HepG2 (cell line): ENCODE measurements at regions not wholly inside any gene's neighbourhood (a gene's known extent, or its start where the extent isn't known, plus 50 kb on each side); places are given as distances from the start of the nearest gene placed in this dataset.

Experiments
- ATAC-seq: fragments of 200-7000 bp; cut with Tn5 transposase; 3 replicates; pipeline ENCODE4 v1.9.1; 2020; ENCODE audit warnings: mild to moderate bottlenecking, moderate library complexity
- BruUV-seq: library from RNA; stranded (reverse); fragments of 400-500 nt; replicated peaks from 2 replicates; lab custom pipeline; 2021; lab: Mats Ljungman, UMichigan
- CTCF ChIA-PET: fragments of 300-600 bp; formaldehyde crosslinking; extraction: SDS; loops from one replicate; lab custom pipeline; 2021; ENCODE audit warnings: low total read pairs, inconsistent platforms, low intra/inter-chr PET ratio; lab: Yijun Ruan, JAX
- POLR2A ChIA-PET: fragments of 350-600 bp; sonication (Branson Sonifier 250); formaldehyde crosslinking; loops from one replicate; lab custom pipeline; 2020; ENCODE audit warnings: antibody characterized with exemption, inconsistent platforms; lab: Yijun Ruan, JAX
- DNase-seq: peaks from one replicate; pipeline ENCODE4 v3.0.0-alpha.2; 2015; ENCODE audit warnings: low spot score
- FAIRE-seq: peaks from 3 replicates; lab custom pipeline; 2011; peaks lifted over from hg19 to GRCh38; lab: Jason Lieb, UNC
- H2AFZ ChIP-seq: one replicate; pipeline ENCODE4 v1.6.1; 2011; ENCODE audit warnings: low read length, inconsistent platforms
- H3K27ac ChIP-seq: fragments of 300-600 bp; 3 replicates; pipeline ENCODE4 v1.8.0; 2011; ENCODE audit warnings: mixed run types, mild to moderate bottlenecking, mixed read lengths, low read length, inconsistent platforms; ENCODE audit not compliant: insufficient read depth; ENCODE audit errors: extremely low read length
- H3K27me3 ChIP-seq, 2 experiments: fragments of 200-600 bp in 1 of 2; 2 replicates in 1 of 2; 3 replicates in 1 of 2; pipeline versions ENCODE4 v1.6.0 to v1.8.0; 2011; ENCODE audit warnings: low read length in 2 of 2, mild to moderate bottlenecking in 2 of 2, moderate library complexity in 2 of 2, inconsistent platforms in 1 of 2; ENCODE audit not compliant: insufficient read depth in 2 of 2, control insufficient read depth in 1 of 2
- H3K36me3 ChIP-seq, 2 experiments: fragments of 200-600 bp in 1 of 2; replicated peaks in 1 of 2; 2 replicates in 1 of 2; 3 replicates in 1 of 2; pipeline versions ENCODE4 v1.5.1 to v1.8.0; 2011; ENCODE audit warnings: low read length in 2 of 2, inconsistent platforms in 1 of 2; ENCODE audit not compliant: insufficient read depth in 2 of 2, control insufficient read depth in 1 of 2
- H3K4me1 ChIP-seq: 2 replicates; pipeline ENCODE4 v1.5.1; 2012; ENCODE audit warnings: low read length, inconsistent platforms; ENCODE audit not compliant: insufficient read depth
- H3K4me2 ChIP-seq: 2 replicates; pipeline ENCODE4 v1.6.0; 2011; ENCODE audit warnings: low read depth, low read length, inconsistent platforms
- H3K4me3 ChIP-seq, 3 experiments: fragments of 200-600 bp in 1 of 3; sonication (generic), shearing (Covaris generic) in 1 of 3; replicated peaks in 1 of 3; 2 replicates each; pipeline ENCODE4 v1.5.1; 2011 to 2016; ENCODE audit warnings: low read length in 3 of 3, inconsistent platforms in 2 of 3, low read depth in 2 of 3, mild to moderate bottlenecking in 2 of 3, control low read depth in 1 of 3, mixed read lengths in 1 of 3; ENCODE audit not compliant: insufficient read depth in 1 of 3
- H3K79me2 ChIP-seq: one replicate; pipeline ENCODE4 v1.6.1; 2011; ENCODE audit warnings: low read length, inconsistent platforms; ENCODE audit not compliant: insufficient read depth
- H3K9ac ChIP-seq: 2 replicates; pipeline ENCODE4 v1.6.0; 2011; ENCODE audit warnings: mild to moderate bottlenecking, low read depth, low read length, inconsistent platforms; ENCODE audit not compliant: insufficient read depth
- H3K9me3 ChIP-seq: 2 replicates; pipeline ENCODE4 v1.5.1; 2012; ENCODE audit warnings: mild to moderate bottlenecking, low read length
- H4K20me1 ChIP-seq: 2 replicates; pipeline ENCODE4 v1.6.0; 2011; ENCODE audit warnings: inconsistent platforms, mild to moderate bottlenecking, low read length, moderate library complexity; ENCODE audit not compliant: insufficient read depth
- ATF7 ChIP-seq, 2 experiments: fragments of 450-650 bp in 1 of 2; sonication (generic) in 1 of 2; formaldehyde crosslinking in 1 of 2; IDR thresholded peaks; 2 replicates each; pipeline versions ENCODE4 v1.4.0 to v1.6.1; 2016 to 2020; ENCODE audit warnings: antibody characterized with exemption in 1 of 2, mild to moderate bottlenecking in 1 of 2, missing genetic modification reagents in 1 of 2
- FLYWCH1 ChIP-seq: sonication (generic); formaldehyde crosslinking; IDR thresholded peaks from 2 replicates; pipeline ENCODE4 v1.8.1; 2023; ENCODE audit warnings: mild to moderate bottlenecking, missing genetic modification reagents
- KDM4B ChIP-seq: sonication (generic); formaldehyde crosslinking; IDR thresholded peaks from 2 replicates; pipeline ENCODE4 v1.4.0; 2020; ENCODE audit warnings: missing genetic modification reagents
- RARA ChIP-seq: IDR thresholded peaks from 2 replicates; pipeline ENCODE4 v1.6.1; 2016; ENCODE audit warnings: missing genetic modification reagents, missing compliant biosample characterization
- TEAD3 ChIP-seq: optimal IDR thresholded peaks from 2 replicates; pipeline ENCODE3; 2016; ENCODE audit warnings: borderline replicate concordance
- ZBTB20 ChIP-seq: sonication (generic); formaldehyde crosslinking; IDR thresholded peaks from 2 replicates; pipeline ENCODE4 v1.8.1; 2023; ENCODE audit warnings: missing genetic modification reagents, low read depth, mild to moderate bottlenecking, borderline replicate concordance
- ZNF121 ChIP-seq: sonication (generic); formaldehyde crosslinking; IDR thresholded peaks from 2 replicates; pipeline ENCODE4 v1.5.0; 2020; ENCODE audit warnings: mild to moderate bottlenecking, missing genetic modification reagents
- ZNF143 ChIP-seq: sonication (generic); formaldehyde crosslinking; IDR thresholded peaks from 2 replicates; pipeline ENCODE4 v1.4.0; 2020; ENCODE audit warnings: missing genetic modification reagents
- WGBS: methylation state at CpG from one replicate; pipeline ENCODE4 v1.1.6; 2017; ENCODE audit warnings: low lambda C conversion rate; 5-methylcytosine and 5-hydroxymethylcytosine counted together
- in situ Hi-C: cut with HindIII; loops from 2 replicates; pipeline ENCODE4 v1.10.0; 2017; ENCODE audit warnings: low pct_unique_long_range_greater_than_20kb; ENCODE audit not compliant: extremely low pct_ligation_motif_present
- intact Hi-C: fragments of 100-400 bp; cut with micrococcal nuclease; formaldehyde crosslinking; loops from one replicate; pipeline ENCODE4 v1.10.0; 2022; ENCODE audit not compliant: unreplicated experiment

DNA sequence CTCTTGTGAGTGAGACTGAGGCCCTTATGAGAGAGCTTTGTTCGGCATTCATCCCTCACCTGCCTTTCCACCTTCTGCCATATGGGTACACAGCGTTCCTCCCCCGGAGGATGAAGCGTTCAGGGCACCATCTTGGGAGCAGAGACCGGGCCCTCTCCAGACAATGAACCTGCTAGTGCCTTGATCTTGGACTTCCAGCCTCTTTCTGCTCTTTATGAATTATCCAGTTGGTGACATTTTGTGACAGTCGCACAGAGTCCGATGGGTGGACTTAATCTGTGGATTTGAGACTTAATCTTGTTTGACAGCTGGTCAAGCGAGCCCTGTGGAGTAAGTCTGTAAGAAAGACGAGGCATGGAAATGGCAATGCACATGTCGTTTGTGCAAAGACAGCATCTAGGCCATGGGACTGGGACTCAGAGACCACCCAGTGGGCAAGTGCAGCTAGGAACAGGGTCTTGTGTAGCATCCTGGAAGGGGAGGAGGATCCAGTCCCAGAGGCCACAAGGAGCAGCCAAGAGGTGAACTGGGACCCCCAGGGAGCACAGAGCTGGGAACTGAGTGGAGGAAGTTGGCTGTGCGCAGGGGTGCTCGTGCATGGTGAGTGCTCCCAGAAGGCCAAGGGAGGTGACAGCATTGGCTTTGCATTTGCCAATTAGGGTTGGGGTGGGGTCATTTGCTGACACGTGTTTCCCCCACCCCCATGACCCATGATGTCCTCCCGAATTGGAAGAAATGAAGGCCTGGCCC lies 69.5 kb upstream of the HDAC4 start:
- Histone ChIP-seq H3K79me2 (no peaks in the 10 kb centered on the region), H3K36me3 (no peaks in the 10 kb centered on the region), H3K27ac (no peak overlapping the region), H3K9me3 (no peaks in the 10 kb centered on the region), H3K4me2 (no peak overlapping the region), H3K4me3 (no peak overlapping the region), H2AFZ (no peak overlapping the region), H3K9ac (no peak overlapping the region), H4K20me1 (no peaks in the 10 kb centered on the region), H3K27me3 (peaks cover 2 to 44% of the 10 kb centered on the region in 2 experiments; a peak in 3 of 5 replicates), H3K4me1 (peaks cover 12% of the 10 kb centered on the region)
- WGBS: 34% methylated on average over 14 of the region's 14 CpGs
- no peak for TF ChIP-seq ZNF143 (CRISPR knock-in tag)
- TF ChIP-seq ZNF121 (CRISPR knock-in tag): no peak
- TF ChIP-seq RARA (CRISPR knock-in tag): no peak
- no peak for TF ChIP-seq ZBTB20 (CRISPR knock-in tag)
- TF ChIP-seq KDM4B (CRISPR knock-in tag): no peak
- TF ChIP-seq ATF7 (IDR thresholded peaks at IDR 0.05): no peak
- no peak for TF ChIP-seq ATF7 (CRISPR knock-in tag; IDR thresholded peaks at IDR 0.05)
- no peak for TF ChIP-seq FLYWCH1 (CRISPR knock-in tag)
- TF ChIP-seq TEAD3: no peak
- BruUV-seq: no TSS peak
- ATAC-seq (no peak), DNase-seq (no peak), FAIRE-seq (no peak)
- in situ Hi-C loops: no loop called here
- ChIA-PET POLR2A (no interaction called here), CTCF (no interaction called here)
- intact Hi-C loops: no loop called here
